GM18858 (cell line): ENCODE measurements at regions not wholly inside any gene's neighbourhood (a gene's known extent, or its start where the extent isn't known, plus 50 kb on each side); places are given as distances from the start of the nearest gene placed in this dataset.

Source experiments
- ATAC-seq: cut with Tn5 transposase; IDR thresholded peaks from one replicate; pipeline ENCODE4 v1.9.1; 2021; ENCODE audit not compliant: unreplicated experiment

DNA sequence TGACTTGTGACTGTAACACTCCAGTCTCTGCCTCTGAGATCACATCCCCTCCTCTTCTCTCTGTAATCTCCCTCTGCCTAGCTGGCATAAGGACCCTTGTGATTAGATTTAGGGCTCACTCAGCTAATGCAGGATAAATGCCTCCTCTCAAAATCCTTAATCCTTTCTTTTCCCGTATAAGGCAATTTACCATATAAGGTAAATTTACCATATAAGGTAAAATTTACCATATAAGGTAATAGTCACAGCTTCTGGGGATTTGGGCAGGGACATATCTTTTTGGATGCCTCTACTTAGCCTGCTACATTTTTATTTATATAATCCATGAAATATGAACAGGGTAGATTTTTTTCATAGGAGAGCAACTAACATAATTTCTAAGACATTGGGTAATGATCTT, 318.0 kb upstream of the PUM3 start:
- ATAC-seq: no peak

DNA sequence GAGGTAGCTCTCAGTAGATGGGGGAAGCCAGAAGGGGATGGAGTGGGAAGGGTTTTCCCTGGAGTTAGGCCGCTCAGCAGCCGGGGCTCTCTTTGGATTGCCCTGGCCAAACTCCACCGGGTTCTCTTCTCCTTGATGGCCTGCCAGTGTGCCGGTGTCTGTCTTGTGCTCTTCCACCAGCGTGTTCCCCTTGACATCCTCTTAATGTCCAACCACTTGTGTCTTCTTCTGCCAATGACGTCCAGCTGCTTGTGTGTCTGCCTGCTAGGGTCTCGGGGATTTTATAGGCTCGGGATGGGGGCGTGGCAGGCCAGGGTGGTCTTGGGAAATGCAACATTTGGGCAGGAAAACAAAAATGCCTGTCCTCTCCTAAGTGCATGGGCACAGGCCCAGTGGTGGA, 313.1 kb upstream of the PUM3 start:
- no peak for ATAC-seq

DNA sequence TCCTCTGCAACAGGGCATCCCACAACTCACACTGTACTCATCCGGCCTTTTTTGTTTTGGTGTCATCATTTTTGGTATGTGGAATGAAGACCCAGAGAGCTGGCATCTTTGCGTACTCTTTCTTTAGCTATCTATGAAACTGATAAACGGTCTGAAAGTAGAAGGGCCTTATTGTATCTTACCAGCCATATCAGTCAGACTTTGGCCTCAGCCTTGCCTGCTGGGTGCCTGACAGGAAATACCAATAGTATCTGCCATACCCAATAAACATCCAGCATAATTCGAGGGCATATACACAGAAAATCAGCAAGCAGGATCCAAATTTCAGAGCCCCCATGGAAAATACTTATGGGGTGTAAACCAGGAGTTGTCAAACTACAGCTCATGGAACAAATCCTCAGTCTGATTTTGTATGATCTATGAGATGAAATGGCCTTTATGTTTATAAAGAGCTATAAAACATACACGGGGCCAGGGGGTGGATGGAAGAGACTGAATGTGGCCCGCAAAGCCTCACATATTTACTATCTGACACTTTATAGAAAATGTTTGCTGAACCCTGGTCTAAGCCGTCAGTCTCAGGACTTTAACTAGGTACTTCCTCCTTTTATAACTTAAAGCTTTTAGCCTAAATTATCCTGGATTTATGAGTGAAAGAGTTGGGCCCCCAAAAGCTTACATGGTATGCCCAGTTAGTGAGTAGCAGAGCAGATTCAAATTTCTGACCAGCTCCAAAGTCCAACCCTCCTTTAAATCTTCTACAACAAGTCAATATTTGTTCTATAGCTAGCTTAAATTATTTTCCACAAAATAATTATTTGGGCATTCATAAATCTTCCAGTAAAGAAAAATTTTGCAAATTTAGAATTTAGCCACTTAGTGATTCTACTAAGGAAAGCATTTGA, 308.0 kb upstream of the PUM3 start:
- no peak for ATAC-seq

DNA sequence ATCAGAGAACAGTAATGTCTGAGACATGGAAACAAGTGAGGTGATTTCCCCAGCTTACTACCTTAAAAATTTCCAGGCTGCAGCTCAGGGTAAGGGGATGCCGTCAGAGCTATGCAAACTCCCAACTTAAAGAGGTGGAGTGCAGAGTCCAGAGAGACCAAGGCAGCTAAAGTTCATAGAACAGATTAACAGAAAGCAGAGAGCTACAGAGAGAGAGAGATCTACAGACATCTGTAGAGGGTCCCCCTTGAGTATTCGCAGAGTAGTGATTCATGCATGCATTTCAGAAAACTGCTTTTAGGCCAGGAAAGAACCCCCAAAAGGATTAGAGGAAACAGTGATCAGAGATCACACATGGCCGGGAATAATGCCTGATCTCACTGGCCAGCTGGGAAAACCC, 306.2 kb upstream of the PUM3 start:
- no peak for ATAC-seq

DNA sequence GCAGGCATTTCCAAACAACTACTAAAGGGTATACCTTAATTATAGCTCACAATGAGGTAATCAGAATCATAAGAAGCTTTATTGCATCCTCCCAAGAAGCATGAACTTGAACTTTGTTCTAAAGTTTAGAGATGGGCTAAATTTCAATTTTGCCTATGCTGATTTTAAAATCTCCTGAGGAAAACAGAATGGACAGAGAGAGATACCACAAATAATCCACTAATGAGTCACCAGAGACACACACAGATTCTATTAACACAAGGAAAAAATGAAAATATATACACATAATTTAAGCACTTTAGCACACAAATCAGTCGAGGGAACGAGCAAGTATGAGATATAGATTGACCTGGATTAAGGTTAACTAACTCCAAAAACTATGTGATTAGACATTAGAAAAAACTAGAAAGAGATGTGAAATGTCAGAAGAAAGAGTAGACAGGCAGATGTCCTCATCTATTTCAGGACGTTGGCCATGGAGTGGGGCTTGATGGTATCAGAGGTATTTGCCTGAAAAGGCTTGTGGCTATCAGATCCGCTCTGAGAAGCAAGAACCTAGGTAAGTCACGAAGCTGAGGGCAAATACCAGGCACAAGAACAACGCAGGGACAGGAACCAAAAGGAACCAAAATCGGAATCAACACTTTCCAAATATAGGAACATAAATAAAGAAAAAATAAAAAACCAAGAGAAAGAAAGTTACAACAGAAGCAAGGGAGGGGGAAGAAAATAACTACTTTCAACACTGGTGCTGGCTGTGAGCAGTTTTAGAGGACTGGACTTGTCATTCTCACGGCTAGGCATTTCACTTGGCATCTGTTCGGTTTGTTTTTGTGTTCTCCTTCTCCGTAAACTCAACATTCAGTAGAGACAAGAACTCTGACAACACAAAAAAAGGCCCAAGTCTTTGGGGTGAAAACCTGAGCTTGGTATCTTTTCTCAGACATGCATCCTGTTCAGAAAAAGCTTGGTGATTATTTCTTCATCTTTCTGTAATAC, 294.6 kb upstream of the PUM3 start:
- no peak for ATAC-seq

DNA sequence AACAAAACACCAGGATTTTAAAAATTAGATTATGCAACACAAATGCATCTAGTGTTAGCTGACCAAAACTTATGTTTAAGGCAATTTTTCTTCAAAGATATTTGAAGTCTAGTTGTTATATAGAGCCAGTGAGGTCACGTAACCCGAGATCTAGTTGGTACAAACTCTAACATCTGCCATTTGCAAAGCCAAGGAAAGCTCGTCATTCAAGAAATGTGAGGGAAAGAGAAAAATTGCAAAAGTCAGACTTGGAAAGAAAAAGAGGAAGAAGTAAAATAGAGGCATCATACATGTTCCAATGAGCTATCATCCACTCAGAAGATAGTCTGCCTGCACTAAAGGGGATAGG, 293.4 kb upstream of the PUM3 start:
- no peak for ATAC-seq

DNA sequence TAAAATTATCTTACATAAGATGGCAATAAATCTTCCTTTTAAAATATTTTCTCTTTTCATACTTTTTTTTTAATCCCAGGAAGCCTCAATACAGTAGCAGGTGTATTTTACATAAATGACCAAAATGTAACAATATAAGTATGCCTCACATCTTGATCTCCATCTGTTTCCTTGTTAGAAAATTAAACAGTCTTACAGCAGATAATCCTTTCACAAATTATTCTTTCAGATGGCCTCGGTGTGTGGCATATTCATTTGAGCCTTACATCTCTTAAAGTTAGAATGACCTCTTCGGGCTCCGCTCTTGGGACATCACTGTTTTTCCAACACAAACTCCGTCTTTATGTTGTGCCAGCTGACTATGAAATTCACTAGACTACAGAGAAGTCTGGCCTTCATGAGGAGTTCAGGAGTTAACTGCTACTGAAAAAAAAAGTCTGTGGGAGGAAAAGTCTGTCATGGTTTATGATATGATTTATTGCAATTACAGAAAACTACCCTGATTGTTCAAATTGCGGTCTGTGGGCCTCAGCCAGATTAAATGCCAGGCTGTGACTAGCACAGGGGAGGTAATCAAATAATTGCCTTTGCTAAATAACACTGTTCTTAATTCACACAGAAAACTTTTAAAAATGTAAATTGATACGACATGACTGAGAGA, 292.9 kb upstream of the PUM3 start:
- ATAC-seq: no peak

DNA sequence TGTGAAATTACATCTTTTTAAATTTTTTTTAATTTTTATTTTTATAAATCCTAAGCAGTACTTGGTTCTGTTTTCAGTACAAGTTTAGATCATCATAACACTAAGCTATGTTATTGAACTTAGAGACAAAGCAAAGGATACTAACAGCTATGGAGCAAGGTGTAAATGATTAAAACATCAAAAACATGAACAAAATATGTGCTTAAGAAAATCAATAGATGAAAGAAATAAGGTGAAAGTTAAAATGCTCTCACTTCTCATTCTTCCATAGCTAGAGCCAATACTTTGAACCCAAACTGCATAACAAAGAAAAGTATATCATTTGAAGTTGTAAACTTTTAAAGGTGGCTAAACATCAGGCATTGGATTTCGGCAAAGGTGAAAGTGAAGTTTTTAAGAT, 292.3 kb upstream of the PUM3 start:
- ATAC-seq: no peak

DNA sequence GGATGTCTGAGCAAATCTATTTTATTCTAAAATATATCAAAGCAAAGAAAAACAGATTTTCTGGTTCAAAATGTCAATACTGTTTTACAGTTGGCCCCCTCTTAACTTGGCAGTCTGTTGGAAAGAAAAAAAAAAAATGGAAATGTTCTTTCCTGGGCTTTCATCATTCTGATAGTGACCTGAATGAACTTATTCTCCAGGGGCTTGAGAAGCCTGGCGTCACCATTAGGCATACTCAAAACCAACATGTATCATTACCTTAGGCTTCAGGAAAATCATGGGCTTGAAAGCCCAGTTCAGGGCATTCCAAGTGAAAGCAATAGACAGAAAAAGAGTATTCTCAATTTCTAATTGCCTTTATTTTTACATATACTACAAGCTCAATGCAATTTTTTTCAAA, 283.7 kb upstream of the PUM3 start:
- no peak for ATAC-seq

DNA sequence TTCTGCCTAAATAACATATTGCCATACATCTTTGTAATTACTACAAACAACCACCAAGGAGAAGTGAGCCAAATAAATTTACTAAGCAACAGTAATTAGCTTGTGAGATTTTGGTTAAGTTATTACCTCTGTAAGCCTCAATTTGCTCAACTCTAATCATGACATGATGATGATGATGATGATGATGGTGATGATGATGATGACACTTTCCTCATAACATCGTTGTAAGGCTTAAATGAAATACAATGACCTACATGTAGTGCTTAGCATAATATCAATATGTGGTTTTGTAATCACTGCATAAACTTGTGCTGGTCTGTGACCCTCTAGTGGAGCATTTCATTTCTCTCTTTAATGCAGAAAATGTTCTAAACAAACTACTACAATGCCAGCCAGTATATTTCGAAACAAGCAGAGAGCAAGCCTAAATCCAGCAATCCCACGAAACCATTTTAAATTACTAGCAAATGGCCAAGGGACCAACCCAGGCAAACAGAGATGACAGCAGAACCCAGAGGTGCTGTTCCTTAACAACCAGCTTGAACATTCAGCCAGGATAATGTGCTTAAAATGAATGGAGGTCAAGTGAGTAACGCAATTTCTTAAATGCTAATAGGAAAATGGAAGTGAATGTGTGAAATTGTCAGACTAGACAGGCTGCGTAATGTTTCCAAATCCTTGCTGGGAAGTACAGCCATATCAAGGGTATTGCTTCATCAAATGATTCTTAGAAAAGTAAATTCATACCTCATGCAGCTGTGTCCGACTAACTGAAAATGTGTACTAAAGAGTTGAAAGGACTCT, 281.9 kb upstream of the PUM3 start:
- no peak for ATAC-seq

DNA sequence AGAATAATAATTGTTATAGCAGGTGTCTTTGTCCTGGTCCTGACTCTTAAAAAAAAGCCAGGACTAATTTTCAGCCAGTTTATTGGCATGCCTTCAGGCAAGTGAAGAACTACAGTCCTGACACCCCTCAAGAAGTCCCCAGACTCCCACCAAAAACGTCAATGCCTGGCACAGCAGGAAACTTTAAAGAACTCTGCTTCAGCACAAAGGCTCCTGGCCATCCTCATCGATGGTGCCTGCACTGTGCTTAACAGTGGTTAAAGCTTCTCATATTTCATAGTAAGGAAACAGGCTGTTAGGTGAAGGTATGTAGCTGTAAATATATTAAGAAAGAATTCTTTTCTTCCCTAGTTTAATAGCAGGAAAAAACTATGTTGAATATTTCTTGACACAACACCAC, 280.1 kb upstream of the PUM3 start:
- ATAC-seq: no peak

DNA sequence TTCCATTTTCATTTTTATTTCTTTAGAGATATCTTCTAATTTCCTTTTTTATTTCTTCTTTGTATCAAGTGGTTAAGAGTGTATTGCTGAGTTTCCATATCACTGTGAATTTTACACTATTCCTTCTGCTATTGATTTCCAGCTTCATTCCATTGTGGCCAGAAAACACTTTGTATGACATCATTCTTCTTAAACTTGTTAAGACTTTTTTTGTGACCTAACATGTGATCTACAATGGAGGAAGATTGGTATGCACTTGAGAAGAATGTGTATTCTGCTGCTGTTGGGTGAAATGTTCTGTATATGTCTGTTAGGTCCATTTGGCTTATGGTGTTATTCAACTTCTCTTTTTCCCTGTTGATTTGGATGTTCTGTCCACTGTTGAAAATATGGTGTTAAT, 274.2 kb upstream of the PUM3 start:
- ATAC-seq: no peak

DNA sequence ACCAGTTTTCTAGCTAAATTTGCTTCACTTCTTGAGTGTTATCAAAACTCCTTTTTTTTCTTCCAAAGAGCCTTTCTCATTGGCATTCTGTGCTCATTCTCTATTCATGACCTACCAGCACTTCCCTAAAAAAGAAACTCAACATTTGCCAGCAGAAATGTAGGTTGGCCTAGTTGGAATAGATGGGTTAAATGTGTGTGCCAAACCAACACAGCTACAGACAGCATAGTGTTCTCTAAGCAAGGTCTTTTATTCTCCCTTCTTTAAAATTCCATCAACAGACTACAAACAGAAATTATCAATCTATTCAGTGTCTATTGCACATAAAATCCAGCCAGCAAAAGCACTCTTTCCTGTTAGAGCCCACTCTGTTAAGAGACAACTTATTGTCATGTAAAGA, 255.8 kb upstream of the PUM3 start:
- ATAC-seq: no peak

DNA sequence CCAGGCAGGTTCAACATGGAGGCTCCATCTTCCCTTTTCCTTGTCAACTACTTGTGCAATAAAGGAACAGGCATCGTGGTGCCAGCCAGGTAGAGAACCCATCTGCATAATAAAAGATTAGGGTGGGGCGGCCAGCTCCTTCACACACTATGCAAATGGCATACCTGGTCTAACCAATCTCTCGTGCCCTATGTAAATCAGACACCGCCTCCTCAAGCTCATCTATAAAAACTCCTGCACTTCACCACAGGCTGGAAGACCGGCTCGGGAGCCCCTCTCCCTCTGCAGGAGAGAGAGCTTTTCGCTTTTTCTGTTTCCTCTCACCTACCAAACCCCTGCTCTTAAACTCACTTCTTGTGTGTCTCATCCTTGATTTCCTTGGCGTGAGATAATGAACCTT, 244.3 kb upstream of the PUM3 start:
- ATAC-seq: no peak

DNA sequence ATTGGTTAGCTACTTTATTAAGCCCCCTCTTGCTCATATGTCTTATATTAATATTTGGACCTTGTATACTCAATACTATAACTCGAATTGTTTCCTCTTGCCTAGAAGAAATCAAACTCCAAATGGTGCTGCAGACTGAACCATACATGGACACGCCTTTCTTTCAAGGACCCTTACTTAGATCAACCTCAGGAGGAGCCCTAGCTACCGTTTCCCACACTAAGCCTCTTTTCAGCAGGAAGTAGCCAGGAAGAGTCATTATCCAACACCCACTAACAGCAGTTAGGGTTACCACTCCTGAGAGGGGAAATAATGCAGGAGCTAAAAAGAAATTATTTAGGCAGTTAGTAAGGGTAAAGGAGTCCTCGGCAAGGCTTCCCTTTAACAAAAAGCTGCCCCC, 243.8 kb upstream of the PUM3 start:
- ATAC-seq: no peak

DNA sequence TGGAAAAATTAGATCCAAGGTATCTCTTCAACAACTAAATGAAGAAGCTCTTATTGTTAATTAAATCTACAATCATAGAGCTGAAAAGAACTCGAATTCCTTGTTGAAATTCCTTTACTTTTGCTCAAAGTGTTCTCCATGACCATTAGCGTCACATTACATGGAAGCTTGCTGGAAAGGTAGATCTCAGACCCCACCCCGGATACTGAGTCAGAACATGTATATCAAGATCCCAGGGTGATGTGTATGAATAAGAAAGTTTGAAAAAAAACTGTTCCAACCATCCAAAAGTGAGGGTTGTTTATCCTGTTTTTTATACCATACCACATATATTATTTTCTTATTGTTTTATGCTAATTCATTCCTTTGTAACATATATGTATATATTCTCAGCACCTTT, 237.1 kb upstream of the PUM3 start:
- ATAC-seq: no peak

DNA sequence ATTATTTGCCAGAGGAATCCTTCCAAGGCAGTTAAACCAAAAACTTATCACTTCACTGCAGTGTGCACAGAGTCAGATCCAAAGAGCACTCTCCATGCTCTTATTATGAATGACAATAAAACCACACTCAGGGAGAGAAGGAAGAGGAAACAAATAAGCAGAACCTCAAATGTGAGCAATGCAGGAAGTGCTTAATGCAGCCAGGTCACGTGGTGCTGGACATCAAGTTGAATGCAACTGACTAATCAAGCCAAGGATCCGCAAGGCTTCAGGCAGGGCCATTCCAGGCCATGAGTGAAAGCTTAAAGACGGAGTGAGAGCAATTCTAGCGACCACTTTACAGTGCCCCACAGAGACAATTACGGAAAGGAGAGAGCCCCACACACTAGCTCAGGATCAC, 230.4 kb upstream of the PUM3 start:
- ATAC-seq: no peak

DNA sequence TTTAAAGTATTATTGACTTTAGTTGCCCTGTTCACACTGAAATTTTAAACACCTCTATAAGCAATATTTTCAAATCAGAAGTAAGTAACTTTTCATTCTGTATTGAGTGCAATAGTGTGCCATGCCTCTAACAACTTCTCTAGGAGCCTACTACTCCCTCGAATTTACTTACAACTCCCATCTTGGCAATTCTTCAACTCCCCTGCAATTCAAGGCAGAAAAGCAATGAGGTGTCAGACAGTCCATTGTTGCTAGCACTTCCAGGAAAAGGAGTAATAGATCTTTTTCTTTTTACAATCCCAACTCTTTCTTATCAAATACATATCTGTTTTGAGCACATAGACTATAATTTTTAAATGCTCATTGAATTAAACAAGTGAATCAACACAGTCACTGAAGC, 222.7 kb upstream of the PUM3 start:
- no peak for ATAC-seq

DNA sequence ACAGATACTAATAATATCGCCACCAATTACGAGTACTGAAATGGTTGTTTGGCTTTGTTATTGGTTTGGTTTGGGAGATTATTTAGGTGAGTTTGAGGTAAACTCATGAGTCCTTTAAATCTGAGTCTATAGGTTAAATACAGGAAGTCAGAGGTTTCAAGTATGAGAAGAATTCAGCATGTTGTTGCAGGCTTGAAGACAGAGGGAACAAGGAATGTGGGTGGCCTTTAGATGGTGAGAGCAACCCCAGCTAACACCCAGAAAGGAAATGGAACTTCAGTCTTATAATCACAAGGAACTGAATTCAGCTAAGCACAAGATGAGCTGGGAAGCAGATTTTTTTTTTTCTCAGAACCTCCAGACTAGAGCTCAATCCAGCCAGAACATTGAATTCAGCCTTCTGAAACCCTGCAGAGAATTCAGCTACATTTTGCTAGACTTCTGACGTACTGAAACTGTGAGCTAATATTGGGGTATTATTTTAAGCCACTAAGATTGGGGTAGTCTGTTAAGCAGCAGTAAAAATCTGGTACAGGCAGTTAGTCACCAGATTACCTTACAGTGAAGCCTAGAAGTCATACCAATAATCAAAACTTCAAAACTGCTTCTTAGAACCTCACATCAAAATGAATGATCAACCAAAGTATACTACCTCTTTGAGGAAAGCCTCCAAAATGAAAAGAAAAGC, 216.0 kb upstream of the PUM3 start:
- no peak for ATAC-seq

DNA sequence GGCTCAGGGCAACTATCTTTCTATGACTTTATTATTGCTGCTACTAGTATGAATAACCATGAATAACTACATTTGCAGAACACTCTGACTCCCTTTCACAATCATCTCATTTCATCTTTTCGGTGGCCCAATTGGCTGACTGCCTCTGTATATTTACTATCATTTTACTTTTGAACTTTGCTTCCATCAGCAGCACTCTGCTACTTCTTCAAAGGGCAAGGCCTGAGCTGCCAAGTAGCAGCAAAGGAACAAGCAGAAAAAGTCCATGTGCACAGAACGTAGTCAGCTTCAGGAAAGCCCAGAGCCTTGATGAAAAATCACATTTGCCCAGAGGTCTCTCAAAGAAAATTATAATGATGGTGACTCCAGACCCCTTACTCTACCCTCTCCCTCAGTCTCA, 214.5 kb upstream of the PUM3 start:
- ATAC-seq: no peak
